H1 (cell line): ENCODE measurements at regions not wholly inside any gene's neighbourhood (a gene's known extent, or its start where the extent isn't known, plus 50 kb on each side); places are given as distances from the start of the nearest gene placed in this dataset.
"Not testable (repeated sequence)": the region's sequence is repeated elsewhere in the genome, so short reads cannot be mapped to it uniquely, and the experiment has no call there.

ENCODE experiments used
- BACH1 ChIP-seq: IDR thresholded peaks from 2 replicates; pipeline ENCODE4 v1.6.1; 2012; ENCODE audit warnings: low read length, improper control_type of control experiment
- CBX5 ChIP-seq: fragments of 300-800, 300-1000 bp; sonication (generic); IDR thresholded peaks from 2 replicates; pipeline ENCODE4 v1.7.1; 2016; ENCODE audit warnings: antibody characterized with exemption, low read length, low read depth
- CEBPB ChIP-seq: IDR thresholded peaks from 2 replicates; pipeline ENCODE4 v1.6.1; 2012; ENCODE audit warnings: low read depth, low read length
- CHD2 ChIP-seq: IDR thresholded peaks from 2 replicates; pipeline ENCODE4 v1.6.1; 2012; ENCODE audit warnings: low read length, improper control_type of control experiment
- CTCF ChIP-seq, 3 experiments: IDR thresholded peaks; 1 replicate in 2 of 3; 2 replicates in 1 of 3; pipeline versions ENCODE4 v1.5.1 to v1.6.1; 2011; ENCODE audit warnings: low read length in 3 of 3, mild to moderate bottlenecking in 3 of 3, inconsistent platforms in 2 of 3, low read depth in 1 of 3, moderate library complexity in 1 of 3; ENCODE audit not compliant: insufficient read depth in 1 of 3; ENCODE audit errors: control extremely low read depth in 1 of 3
- POLR2A ChIP-seq, 2 experiments: IDR thresholded peaks; 1 replicate in 1 of 2; 2 replicates in 1 of 2; pipeline ENCODE4 v1.6.1; 2011; ENCODE audit warnings: low read depth in 2 of 2, low read length in 2 of 2, mild to moderate bottlenecking in 2 of 2; ENCODE audit errors: control extremely low read depth in 1 of 2
- TBP ChIP-seq: IDR thresholded peaks from 2 replicates; pipeline ENCODE4 v1.6.1; 2011; ENCODE audit warnings: low read depth, low read length, improper control_type of control experiment

DNA sequence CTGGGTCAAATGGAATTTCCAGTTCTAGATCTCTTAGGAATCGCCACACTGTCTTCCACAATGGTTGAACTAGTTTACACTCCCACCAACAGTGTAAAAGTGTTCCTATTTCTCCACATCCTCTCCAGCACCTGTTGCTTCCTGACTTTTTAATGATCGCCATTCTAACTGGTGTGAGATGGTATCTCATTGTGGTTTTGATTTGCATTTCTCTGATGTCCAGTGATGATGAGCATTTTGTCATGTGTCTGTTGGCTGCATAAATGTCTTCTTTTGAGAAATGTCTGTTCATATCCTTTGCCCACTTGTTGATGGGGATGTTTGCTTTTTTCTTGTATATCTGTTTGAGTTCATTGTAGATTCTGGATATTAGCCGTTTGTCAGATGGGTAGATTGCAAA lies 145.2 kb upstream of the CNKSR2 start:
- TF ChIP-seq BACH1; TBP; CEBPB; CHD2; CTCF (IDR thresholded peaks at IDR 0.05; ENCODE audit: control extremely low read depth in 1 of 3, insufficient read depth in 1 of 3, low read depth in 1 of 3, low read length in 3 of 3); CBX5; POLR2A (IDR thresholded peaks at IDR 0.05; ENCODE audit: control extremely low read depth in 1 of 2, low read depth in 2 of 2, low read length in 2 of 2): not testable (repeated sequence)
